NT2/D1 (cell line): ENCODE measurements at regions not wholly inside any gene's neighbourhood (a gene's known extent, or its start where the extent isn't known, plus 50 kb on each side); places are given as distances from the start of the nearest gene placed in this dataset.

Experiments used
- SUZ12 ChIP-seq: IDR thresholded peaks from 2 replicates; pipeline ENCODE4 v1.6.1; 2011; ENCODE audit not compliant: insufficient read length, insufficient read depth; ENCODE audit errors: extremely low read depth
- YY1 ChIP-seq: IDR thresholded peaks from 2 replicates; pipeline ENCODE4 v1.6.1; 2011; ENCODE audit not compliant: insufficient read length, insufficient read depth
- ZNF274 ChIP-seq: IDR thresholded peaks from 2 replicates; pipeline ENCODE4 v1.6.1; 2011; ENCODE audit warnings: mild to moderate bottlenecking, low read depth, low read length

DNA sequence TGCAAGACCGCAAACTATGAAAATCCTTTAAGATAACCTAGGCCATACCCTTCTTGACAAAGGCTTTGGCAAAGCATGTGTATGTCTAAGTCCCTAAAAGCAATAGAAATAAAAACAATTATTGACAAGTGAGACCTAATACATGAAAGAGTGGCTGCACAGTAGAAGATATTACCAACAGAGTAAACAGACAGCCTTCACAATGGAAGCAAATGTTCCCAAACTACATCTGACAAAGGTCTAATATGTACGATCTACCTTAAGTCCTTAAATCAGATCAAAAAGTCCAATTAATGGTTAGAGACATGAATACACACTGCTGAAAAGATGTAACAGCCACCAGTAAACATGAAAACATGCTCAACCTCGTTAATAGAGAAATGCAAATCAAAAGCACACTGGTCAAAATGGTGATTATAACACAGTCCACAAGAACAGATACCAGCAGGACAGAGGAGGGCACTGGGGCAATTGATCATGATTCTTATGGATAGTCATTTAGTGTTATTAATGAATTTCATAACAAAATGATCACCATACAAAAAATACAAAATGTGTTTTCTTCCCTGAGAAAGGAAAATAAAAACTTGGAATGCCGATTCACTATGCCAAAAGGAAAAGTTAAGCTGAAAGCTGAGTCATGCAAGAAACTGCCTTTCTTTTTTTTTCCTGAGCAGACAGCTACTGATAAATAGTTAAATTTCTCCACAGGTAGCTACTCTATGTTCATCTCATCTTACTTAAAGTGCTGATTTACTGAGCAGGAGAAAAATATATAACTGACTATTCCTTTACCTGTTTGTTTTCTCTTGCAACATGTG, 102.6 kb upstream of the VPREB1 start:
- TF ChIP-seq SUZ12 (no peak), ZNF274 (no peak), YY1 (no peak)
